GM18873 (cell line): ENCODE measurements at regions not wholly inside any gene's neighbourhood (a gene's known extent, or its start where the extent isn't known, plus 50 kb on each side); places are given as distances from the start of the nearest gene placed in this dataset.
"Not testable (repeated sequence)": the region's sequence is repeated elsewhere in the genome, so short reads cannot be mapped to it uniquely, and the experiment has no call there.

Experiments
- ATAC-seq: cut with Tn5 transposase; IDR thresholded peaks from one replicate; pipeline ENCODE4 v1.9.1; 2021; ENCODE audit warnings: mild to moderate bottlenecking, moderate library complexity, moderate number of reproducible peaks; ENCODE audit not compliant: unreplicated experiment, low FRiP score

DNA sequence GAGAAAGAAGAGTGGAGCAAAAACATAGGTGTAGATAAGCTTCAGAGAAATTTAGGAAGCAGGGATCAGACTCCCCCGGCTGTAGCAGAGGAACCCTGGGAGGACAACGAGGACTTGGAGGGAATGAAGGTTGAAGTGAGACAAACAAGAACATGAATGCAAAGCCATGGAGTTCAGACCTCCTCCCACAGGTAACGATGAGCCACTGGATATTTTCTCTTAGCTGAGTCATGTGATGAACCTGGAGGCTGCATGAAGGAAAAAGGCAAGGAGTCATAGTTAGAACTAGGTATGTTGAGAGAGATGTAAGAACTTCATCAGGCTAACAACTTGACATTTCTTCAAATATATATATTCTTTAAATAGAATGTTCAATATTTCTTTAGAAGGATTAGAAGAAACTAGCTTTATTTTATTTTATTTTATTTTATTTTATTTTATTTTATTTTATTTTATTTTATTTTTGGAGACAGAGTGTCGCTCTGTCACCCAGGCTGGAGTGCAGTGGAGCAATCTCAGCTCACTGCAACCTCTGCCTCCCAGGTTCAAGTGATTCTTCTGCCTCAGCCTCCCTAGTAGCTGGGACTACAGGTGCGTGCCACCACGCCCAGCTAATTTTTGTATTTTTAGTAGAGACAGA lies 57.7 kb upstream of the RGS1 start:
- ATAC-seq, result not testable (repeated sequence)

GRCh38 chr1:192518700-192519099 lies 56.9 kb upstream of the RGS1 start:
- ATAC-seq, result peak; percentile 36

DNA sequence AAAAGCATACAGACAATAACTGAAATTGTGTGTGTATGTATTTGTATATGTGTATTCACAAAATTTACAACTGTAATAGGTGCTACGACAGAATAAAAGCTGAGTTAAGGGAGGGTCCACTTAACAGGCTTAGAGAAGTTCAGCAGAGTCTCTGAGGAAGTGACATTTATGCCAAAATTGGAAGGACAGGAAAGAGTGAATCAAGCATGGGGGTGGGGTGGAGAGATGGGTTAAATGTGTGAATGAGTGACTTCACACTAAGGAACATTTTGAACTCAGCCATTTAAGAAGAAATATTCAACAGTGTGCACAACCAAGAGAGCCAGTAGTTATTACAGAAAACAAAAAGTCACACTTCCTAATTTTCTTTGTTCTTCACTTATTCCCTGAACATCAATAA lies 53.8 kb upstream of the RGS1 start:
- ATAC-seq, result no peak

DNA sequence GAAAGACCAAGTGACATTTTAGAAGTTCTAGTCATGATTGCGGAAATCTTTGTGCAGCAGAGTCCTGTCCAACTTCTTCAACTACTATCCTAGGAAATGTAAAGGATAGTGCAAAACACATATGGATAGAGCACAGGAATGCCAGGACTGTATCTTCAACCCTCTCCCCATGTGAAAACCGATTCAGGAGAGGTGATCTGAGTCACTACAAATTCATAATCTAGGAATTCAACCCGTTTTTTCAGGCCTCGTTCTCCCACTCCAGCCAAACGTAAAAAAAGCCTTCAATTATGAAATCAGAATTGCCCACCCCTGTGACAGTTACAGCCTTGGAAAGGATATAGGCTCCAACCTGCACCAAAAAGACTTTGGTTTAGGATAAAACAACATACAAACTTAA lies 52.9 kb upstream of the RGS1 start:
- no peak for ATAC-seq

DNA sequence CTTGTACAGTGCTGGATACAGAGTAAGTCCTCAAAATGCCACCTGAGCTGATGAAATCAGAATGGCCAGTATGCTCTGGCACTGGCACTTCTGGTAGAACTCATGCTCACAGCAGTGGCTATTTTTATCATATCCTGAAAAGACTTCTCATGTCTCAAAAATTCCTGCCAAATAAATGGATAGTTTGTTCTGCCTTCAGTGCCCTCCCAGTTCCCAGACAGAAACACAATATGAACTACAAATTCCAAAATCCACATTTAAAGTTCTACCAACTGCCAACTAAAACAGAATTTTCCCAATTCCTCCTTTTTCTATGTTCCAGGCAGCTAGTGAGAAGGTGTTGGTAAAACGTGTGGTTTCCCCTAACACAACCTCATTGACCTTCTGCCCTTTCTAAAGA lies 51.4 kb upstream of the RGS1 start:
- no peak for ATAC-seq
